Colonic mucosa (tissue), 4 donors: ENCODE measurements at regions not wholly inside any gene's neighbourhood (a gene's known extent, or its start where the extent isn't known, plus 50 kb on each side); places are given as distances from the start of the nearest gene placed in this dataset.

Experiments
- DNase-seq: peaks from one replicate; pipeline ENCODE4 v3.0.0-alpha.2; 2020
- H3K27ac ChIP-seq: fragments of 200-600 bp; one replicate; pipeline ENCODE4 v1.8.0; 2021
- H3K27me3 ChIP-seq: fragments of 200-600 bp; one replicate; pipeline ENCODE4 v1.8.0; 2021
- H3K36me3 ChIP-seq: fragments of 200-600 bp; one replicate; pipeline ENCODE4 v1.8.0; 2021
- H3K4me1 ChIP-seq: fragments of 200-600 bp; one replicate; pipeline ENCODE4 v1.8.0; 2021; ENCODE audit warnings: mild to moderate bottlenecking
- H3K4me3 ChIP-seq: fragments of 200-600 bp; one replicate; pipeline ENCODE4 v1.8.0; 2021
- H3K9ac ChIP-seq, 2 donors: one replicate each; pipeline ENCODE4 v1.7.0; 2013; ENCODE audit warnings: control low read depth in 2 of 2, low read depth in 2 of 2, low read length in 2 of 2
- H3K9me3 ChIP-seq: fragments of 200-600 bp; one replicate; pipeline ENCODE4 v1.8.0; 2021
- intact Hi-C: fragments of 100-400 bp; cut with DNase I; formaldehyde crosslinking; loops from one replicate; pipeline ENCODE4 v1.14.1; 2022
- TF ChIP-seq, protein P1 (sequence below): fragments of 200-600 bp; IDR thresholded peaks from one replicate; pipeline ENCODE4 v1.8.0; 2022; ENCODE audit warnings: antibody characterized with exemption, mild to moderate bottlenecking
- donor health status: healthy.
- donor health status: DM: no; HTN: no; CAD: no.
- donor health status: DM: no; HTN: no; CAD: no.

DNA sequence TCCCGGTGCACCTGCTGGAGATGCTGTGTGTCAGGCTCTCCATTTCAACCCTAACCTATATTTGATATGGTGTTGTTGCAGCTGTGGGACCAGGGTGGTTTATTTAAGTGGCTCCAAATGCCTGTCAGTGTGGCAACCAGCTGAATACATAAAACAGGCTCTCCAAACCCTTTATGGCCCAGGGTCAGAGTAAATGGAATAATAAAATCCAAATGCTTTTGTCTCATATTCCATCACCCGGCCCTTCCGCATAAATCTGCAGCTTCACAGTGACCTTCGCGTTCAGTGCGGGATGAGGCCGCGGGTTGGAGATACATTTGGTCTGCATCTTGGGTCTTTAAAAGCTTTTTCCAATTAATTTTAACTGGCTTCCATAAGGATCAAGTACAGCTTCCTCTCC is 382.1 kb upstream of the NR2F2 start:
- H3K9me3 ChIP-seq, result no peaks in the 10 kb centered on the region
- H3K4me3 ChIP-seq, result no peak overlapping the region
- H3K9ac ChIP-seq, result no peak overlapping the region
- TF ChIP-seq, protein P1, sequence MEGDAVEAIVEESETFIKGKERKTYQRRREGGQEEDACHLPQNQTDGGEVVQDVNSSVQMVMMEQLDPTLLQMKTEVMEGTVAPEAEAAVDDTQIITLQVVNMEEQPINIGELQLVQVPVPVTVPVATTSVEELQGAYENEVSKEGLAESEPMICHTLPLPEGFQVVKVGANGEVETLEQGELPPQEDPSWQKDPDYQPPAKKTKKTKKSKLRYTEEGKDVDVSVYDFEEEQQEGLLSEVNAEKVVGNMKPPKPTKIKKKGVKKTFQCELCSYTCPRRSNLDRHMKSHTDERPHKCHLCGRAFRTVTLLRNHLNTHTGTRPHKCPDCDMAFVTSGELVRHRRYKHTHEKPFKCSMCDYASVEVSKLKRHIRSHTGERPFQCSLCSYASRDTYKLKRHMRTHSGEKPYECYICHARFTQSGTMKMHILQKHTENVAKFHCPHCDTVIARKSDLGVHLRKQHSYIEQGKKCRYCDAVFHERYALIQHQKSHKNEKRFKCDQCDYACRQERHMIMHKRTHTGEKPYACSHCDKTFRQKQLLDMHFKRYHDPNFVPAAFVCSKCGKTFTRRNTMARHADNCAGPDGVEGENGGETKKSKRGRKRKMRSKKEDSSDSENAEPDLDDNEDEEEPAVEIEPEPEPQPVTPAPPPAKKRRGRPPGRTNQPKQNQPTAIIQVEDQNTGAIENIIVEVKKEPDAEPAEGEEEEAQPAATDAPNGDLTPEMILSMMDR, result no peak
- intact Hi-C loops, result no loop called here
- no peaks in the 10 kb centered on the region for H3K27me3 ChIP-seq
- H3K36me3 ChIP-seq, result no peaks in the 10 kb centered on the region
- H3K4me1 ChIP-seq, result no peaks in the 10 kb centered on the region
- DNase-seq, result no peak
- no peak overlapping the region for H3K27ac ChIP-seq

DNA sequence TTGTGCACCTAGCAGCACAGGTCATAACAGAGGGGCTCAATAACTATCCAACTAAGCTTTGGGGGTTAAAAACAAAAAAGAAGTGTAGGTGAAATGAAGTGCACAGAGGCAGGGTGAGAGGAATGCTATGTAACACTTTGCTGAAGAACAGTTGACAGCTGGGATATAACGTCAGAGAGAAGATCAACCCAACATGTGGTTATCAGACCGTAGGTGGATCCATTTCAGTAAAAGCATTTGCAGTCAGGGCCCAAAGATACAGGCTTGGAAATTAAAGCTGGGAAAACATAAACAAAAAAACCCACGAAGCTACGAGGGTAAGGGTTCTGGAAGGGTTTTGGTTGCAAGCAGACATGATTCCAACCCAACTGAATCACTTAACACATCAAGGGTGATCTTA is 377.5 kb upstream of the NR2F2 start:
- H3K27ac ChIP-seq, result no peak overlapping the region
- intact Hi-C loops, result no loop called here
- H3K27me3 ChIP-seq, result no peaks in the 10 kb centered on the region
- H3K9me3 ChIP-seq, result no peaks in the 10 kb centered on the region
- H3K4me3 ChIP-seq, result no peak overlapping the region
- no peak overlapping the region for H3K9ac ChIP-seq
- no peak for DNase-seq
- TF ChIP-seq, protein P1, result no peak
- no peaks in the 10 kb centered on the region for H3K36me3 ChIP-seq
- H3K4me1 ChIP-seq, result no peaks in the 10 kb centered on the region

DNA sequence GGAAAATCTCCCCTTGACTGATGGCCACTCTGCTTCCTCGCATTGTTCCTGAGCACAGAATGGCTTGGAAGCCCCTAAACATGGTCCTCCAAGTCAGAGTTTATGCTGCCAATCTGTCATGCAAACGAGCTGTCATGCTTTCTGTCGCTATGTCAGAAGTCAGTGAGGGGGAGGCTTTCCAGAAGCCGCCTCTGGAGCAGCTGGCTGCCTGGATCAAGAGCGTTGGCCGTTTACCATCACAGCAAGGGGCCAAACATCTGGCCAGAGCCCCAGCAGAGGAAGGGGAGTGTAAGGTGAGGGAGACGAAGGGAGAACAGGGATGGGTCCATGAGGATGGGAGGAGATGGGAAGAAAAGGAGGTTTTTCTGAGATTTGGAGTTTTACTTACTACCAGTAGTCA is 372.6 kb upstream of the NR2F2 start:
- intact Hi-C loops, result no loop called here
- TF ChIP-seq, protein P1, result no peak
- H3K9ac ChIP-seq, result no peak overlapping the region

DNA sequence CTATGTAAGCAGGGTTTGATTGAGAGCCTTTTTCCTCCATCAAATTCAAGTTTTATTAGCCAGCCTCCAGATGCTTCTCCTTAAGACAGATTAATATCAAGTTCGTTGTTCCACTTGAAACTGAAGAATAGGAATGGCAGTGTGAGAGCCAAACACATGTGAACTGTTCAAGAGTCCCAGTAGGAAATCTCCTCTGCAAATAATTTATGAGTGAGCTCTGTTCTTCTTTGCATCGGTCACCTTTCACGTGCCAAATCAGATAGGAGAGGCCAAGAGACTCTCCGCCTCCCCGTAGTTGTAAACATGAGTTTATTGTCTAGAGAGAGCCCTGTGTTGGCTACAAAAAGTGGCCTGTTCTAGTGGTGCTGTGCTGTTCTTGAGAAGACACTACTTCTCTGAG is 372.1 kb upstream of the NR2F2 start:
- Histone ChIP-seq H3K9ac (no peak overlapping the region), H3K27me3 (no peaks in the 10 kb centered on the region), H3K4me3 (no peak overlapping the region), H3K36me3 (no peaks in the 10 kb centered on the region), H3K9me3 (no peaks in the 10 kb centered on the region), H3K27ac (no peak overlapping the region), H3K4me1 (no peaks in the 10 kb centered on the region)
- no peak for DNase-seq
- TF ChIP-seq, protein P1, result no peak
- intact Hi-C loops, result no loop called here

More for the DNA sequence above, 372.6 kb upstream of the NR2F2 start:
- no peaks in the 10 kb centered on the region for H3K36me3 ChIP-seq
- no peak overlapping the region for H3K27ac ChIP-seq
- H3K27me3 ChIP-seq, result no peaks in the 10 kb centered on the region
- no peaks in the 10 kb centered on the region for H3K9me3 ChIP-seq
- H3K4me1 ChIP-seq, result no peaks in the 10 kb centered on the region
- DNase-seq, result no peak
- H3K4me3 ChIP-seq, result no peak overlapping the region

DNA sequence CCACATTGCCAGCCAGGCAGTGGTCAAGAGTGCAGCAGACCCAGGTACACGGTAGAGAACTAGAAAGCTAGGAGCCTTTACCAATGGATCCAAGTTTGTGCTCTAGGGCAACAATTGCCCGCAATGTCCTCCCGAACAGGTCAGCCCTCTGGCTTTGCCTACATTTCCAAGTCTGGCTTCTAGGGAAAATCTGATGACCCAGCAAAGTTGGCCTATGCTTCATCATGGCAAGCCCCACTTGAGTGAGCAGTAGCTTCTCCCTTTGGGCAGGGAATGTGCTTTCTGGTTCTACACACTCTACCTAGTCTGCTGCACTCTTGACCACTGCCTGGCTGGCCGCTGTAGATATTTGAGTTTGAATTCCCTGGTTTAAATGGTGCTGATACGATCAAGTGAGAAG is 361.6 kb upstream of the NR2F2 start:
- no peak for DNase-seq
- TF ChIP-seq, protein P1, result no peak
- Histone ChIP-seq H3K9ac (no peak overlapping the region), H3K9me3 (no peaks in the 10 kb centered on the region), H3K27ac (no peak overlapping the region), H3K27me3 (no peaks in the 10 kb centered on the region), H3K36me3 (no peaks in the 10 kb centered on the region), H3K4me3 (no peak overlapping the region), H3K4me1 (no peaks in the 10 kb centered on the region)
- intact Hi-C loops, result no loop called here

DNA sequence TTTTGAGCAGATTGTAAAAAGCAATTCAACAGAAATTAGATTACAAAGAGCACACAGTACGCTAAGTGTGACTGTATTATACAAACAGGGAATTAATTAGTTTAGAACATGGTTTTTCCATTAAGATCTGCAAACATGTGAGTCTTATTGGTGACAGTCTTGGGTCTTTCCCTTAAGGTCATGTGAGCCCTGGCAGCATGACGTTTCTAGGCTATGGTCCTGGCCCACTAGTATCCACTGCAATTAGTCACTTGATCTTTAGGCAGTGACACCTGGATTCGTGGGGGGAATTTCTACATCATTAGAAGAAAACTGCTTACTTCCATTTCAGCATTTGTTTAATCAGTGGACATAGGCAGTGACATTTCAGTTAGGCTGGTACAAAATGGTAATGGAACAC is 360.2 kb upstream of the NR2F2 start:
- Histone ChIP-seq H3K27ac (no peak overlapping the region), H3K9ac (no peak overlapping the region), H3K27me3 (no peaks in the 10 kb centered on the region), H3K4me1 (no peaks in the 10 kb centered on the region), H3K9me3 (no peaks in the 10 kb centered on the region), H3K36me3 (no peaks in the 10 kb centered on the region), H3K4me3 (no peak overlapping the region)
- no peak for DNase-seq
- TF ChIP-seq, protein P1, result no peak
- intact Hi-C loops, result no loop called here
